Testis (tissue), 2 donors: ENCODE measurements at regions not wholly inside any gene's neighbourhood (a gene's known extent, or its start where the extent isn't known, plus 50 kb on each side); places are given as distances from the start of the nearest gene placed in this dataset.
A peak's percentile ranks its signal among the peaks of the same experiment; 100 is the strongest.

Experiments used
- DNase-seq: peaks from one replicate; pipeline ENCODE4 v3.0.0-alpha.2; 2019
- H3K27ac ChIP-seq, 2 donors: fragments of 200-600 bp; sonication (generic); one replicate each; pipeline ENCODE4 v1.5.1; 2019
- H3K27me3 ChIP-seq: fragments of 200-600 bp; sonication (generic); one replicate; pipeline ENCODE4 v1.5.1; 2019
- H3K36me3 ChIP-seq: fragments of 200-600 bp; sonication (generic); one replicate; pipeline ENCODE4 v1.5.1; 2017; ENCODE audit warnings: low read depth; ENCODE audit errors: missing control alignments
- H3K4me1 ChIP-seq: fragments of 200-600 bp; sonication (generic); one replicate; pipeline ENCODE4 v1.5.1; 2019
- H3K4me3 ChIP-seq, 2 donors: fragments of 200-600 bp; sonication (generic); one replicate each; pipeline ENCODE4 v1.5.1; 2017 to 2019
- H3K9me3 ChIP-seq: fragments of 200-600 bp; sonication (generic); one replicate; pipeline ENCODE4 v1.5.1; 2017
- CTCF ChIP-seq, 3 experiments: fragments of 450-650 bp in 2 of 3; fragments of 200-600 bp in 1 of 3; sonication (generic) in 1 of 3; IDR thresholded peaks; one replicate each; pipeline ENCODE4 v1.5.1; 2016 to 2019; ENCODE audit warnings: antibody characterized with exemption in 3 of 3, mild to moderate bottlenecking in 2 of 3, moderate library complexity in 1 of 3
- POLR2A ChIP-seq: fragments of 450-650 bp; IDR thresholded peaks from one replicate; pipeline ENCODE4 v1.6.1; 2017; ENCODE audit warnings: antibody characterized with exemption, mild to moderate bottlenecking, moderate library complexity
- WGBS, 2 donors: methylation state at CpG; one replicate each; pipeline ENCODE4 v1.1.5; 2018; 5-methylcytosine and 5-hydroxymethylcytosine counted together
- intact Hi-C: fragments of 100-400 bp; cut with DNase I; formaldehyde crosslinking; loops from one replicate; pipeline ENCODE4 v1.15.1; 2023; ENCODE audit warnings: low total_unique reads

GRCh38 chr2:191476901-191477300 is 201.0 kb upstream of the NABP1 start:
- intact Hi-C loops = no loop called here
- peaks cover 3% of the 10 kb centered on the region for H3K9me3 ChIP-seq
- WGBS, 2 donors = 89 to 93% methylated on average over 5 of the region's 5 CpGs
- H3K36me3 ChIP-seq = no peaks in the 10 kb centered on the region
- no peak overlapping the region for H3K4me3 ChIP-seq
- peaks cover 7% of the 10 kb centered on the region for H3K4me1 ChIP-seq
- no peak overlapping the region for H3K27ac ChIP-seq
- no peaks in the 10 kb centered on the region for H3K27me3 ChIP-seq
- TF ChIP-seq CTCF (IDR thresholded peaks at IDR 0.05) = no peak
- no peak for TF ChIP-seq POLR2A
- DNase-seq = no peak

GRCh38 chr2:191478799-191479679 is 198.9 kb upstream of the NABP1 start:
- Histone ChIP-seq H3K27ac (no peak overlapping the region), H3K4me1 (peaks cover 7% of the 10 kb centered on the region), H3K27me3 (no peaks in the 10 kb centered on the region), H3K9me3 (peaks cover 3% of the 10 kb centered on the region), H3K4me3 (no peak overlapping the region), H3K36me3 (no peaks in the 10 kb centered on the region)
- 32 to 41% methylated on average over 10 of the region's 10 CpGs for WGBS, 2 donors
- intact Hi-C loops = no loop called here
- peak; percentile 51 for DNase-seq
- no peak for TF ChIP-seq POLR2A
- no peak for TF ChIP-seq CTCF (IDR thresholded peaks at IDR 0.05)

- H3K36me3 ChIP-seq = no peaks in the 10 kb centered on the region
- H3K4me1 ChIP-seq = peaks cover 7% of the 10 kb centered on the region
- H3K27ac ChIP-seq = no peak overlapping the region
- no peak for DNase-seq
- H3K27me3 ChIP-seq = no peaks in the 10 kb centered on the region
- no peak overlapping the region for H3K4me3 ChIP-seq
- H3K9me3 ChIP-seq = peaks cover 3% of the 10 kb centered on the region
- 34 to 54% methylated on average over 5 of the region's 5 CpGs for WGBS, 2 donors
- no peak for TF ChIP-seq POLR2A
- intact Hi-C loops = no loop called here
These were observed 198.3 kb upstream of the NABP1 start for GRCh38 chr2:191479680-191480023.

- 92 to 95% methylated on average over 3 of the region's 3 CpGs for WGBS, 2 donors
- no peak for TF ChIP-seq CTCF (IDR thresholded peaks at IDR 0.05)
- no peak for TF ChIP-seq POLR2A
- Histone ChIP-seq H3K4me1 (peaks cover 7% of the 10 kb centered on the region), H3K4me3 (no peak overlapping the region), H3K27ac (no peak overlapping the region), H3K9me3 (peaks cover 3% of the 10 kb centered on the region), H3K36me3 (no peaks in the 10 kb centered on the region), H3K27me3 (no peaks in the 10 kb centered on the region)
- intact Hi-C loops = no loop called here
- no peak for DNase-seq
These were observed 196.4 kb upstream of the NABP1 start for GRCh38 chr2:191481305-191482070.

- 62 to 67% methylated on average over 3 of the region's 3 CpGs for WGBS, 2 donors
- intact Hi-C loops = no loop called here
These were observed 194.8 kb upstream of the NABP1 start for GRCh38 chr2:191483117-191483516.

More at GRCh38 chr2:191483117-191483516, 194.8 kb upstream of the NABP1 start:
- no peak overlapping the region for H3K4me3 ChIP-seq
- H3K36me3 ChIP-seq = no peaks in the 10 kb centered on the region
- peaks cover 3% of the 10 kb centered on the region for H3K9me3 ChIP-seq
- DNase-seq = no peak
- TF ChIP-seq POLR2A (no peak), CTCF (IDR thresholded peaks at IDR 0.05) (no peak)
- H3K27me3 ChIP-seq = no peaks in the 10 kb centered on the region
- no peak overlapping the region for H3K27ac ChIP-seq
- peaks cover 7% of the 10 kb centered on the region for H3K4me1 ChIP-seq
